IgD-negative memory B cell (primary cell): ENCODE measurements at regions not wholly inside any gene's neighbourhood (a gene's known extent, or its start where the extent isn't known, plus 50 kb on each side); places are given as distances from the start of the nearest gene placed in this dataset.

ENCODE experiments used
- H3K27ac Mint-ChIP-seq, 3 donors: one replicate each; pipeline ENCODE4 v1.8.0; 2020 to 2022; ENCODE audit warnings: mild to moderate bottlenecking in 3 of 3, mixed read lengths in 3 of 3, moderate library complexity in 1 of 3
- H3K27me3 Mint-ChIP-seq: one replicate; pipeline ENCODE4 v1.8.0; 2021; ENCODE audit warnings: mixed read lengths
- H3K36me3 Mint-ChIP-seq: one replicate; pipeline ENCODE4 v1.8.0; 2020; ENCODE audit warnings: mild to moderate bottlenecking, mixed read lengths
- H3K4me1 Mint-ChIP-seq, 3 donors: one replicate each; pipeline ENCODE4 v1.8.0; 2020 to 2022; ENCODE audit warnings: mixed read lengths in 3 of 3, mild to moderate bottlenecking in 1 of 3
- H3K4me3 Mint-ChIP-seq, 4 donors: one replicate each; pipeline ENCODE4 v1.8.0; 2020 to 2022; ENCODE audit warnings: mild to moderate bottlenecking in 4 of 4, mixed read lengths in 4 of 4, moderate library complexity in 3 of 4
- H3K9me3 Mint-ChIP-seq, 3 donors: one replicate each; pipeline ENCODE4 v1.8.0; 2020 to 2021; ENCODE audit warnings: mixed read lengths in 3 of 3, mild to moderate bottlenecking in 1 of 3

DNA sequence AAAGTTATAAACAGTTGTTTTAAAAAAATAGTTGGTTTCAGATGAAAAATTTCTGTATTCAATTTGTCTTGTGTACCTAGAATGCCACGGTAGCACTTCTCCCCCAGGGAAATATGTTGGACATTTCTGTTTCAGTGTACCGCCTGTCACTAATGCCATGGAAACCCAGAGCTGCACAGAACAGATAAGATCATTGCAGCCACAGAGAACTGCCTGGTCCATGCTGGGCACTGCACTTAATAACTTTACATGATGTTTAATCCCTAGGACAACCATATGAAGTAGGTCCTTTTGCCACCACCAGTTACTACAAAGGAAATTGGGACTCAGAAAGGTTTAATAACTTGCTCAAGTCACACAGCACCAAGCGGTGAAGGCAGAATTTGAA lies 253.4 kb upstream of the SRRM4 start:
- Mint-ChIP-seq H3K36me3 (no peaks in the 10 kb centered on the region), H3K4me1 (no peaks in the 10 kb centered on the region), H3K9me3 (peaks cover 2 to 6% (median 4%) of the 10 kb centered on the region in 3 donors), H3K4me3 (no peak overlapping the region), H3K27me3 (peaks cover 3% of the 10 kb centered on the region), H3K27ac (no peak overlapping the region)

GRCh38 chr12:118734266-118734665 lies 247.1 kb upstream of the SRRM4 start:
- Mint-ChIP-seq H3K27me3 (peaks cover 1% of the 10 kb centered on the region), H3K9me3 (peaks cover 0 to 7% (median 2%) of the 10 kb centered on the region in 3 donors), H3K27ac (no peak overlapping the region)

GRCh38 chr12:118737985-118738540 lies 243.3 kb upstream of the SRRM4 start:
- no peaks in the 10 kb centered on the region for H3K36me3 Mint-ChIP-seq
- no peak overlapping the region for H3K27ac Mint-ChIP-seq
- H3K4me1 Mint-ChIP-seq = no peaks in the 10 kb centered on the region
- H3K9me3 Mint-ChIP-seq = peaks cover 0 to 5% (median 0%) of the 10 kb centered on the region in 3 donors
- H3K27me3 Mint-ChIP-seq = no peaks in the 10 kb centered on the region
- no peak overlapping the region for H3K4me3 Mint-ChIP-seq

More at GRCh38 chr12:118734266-118734665, 247.1 kb upstream of the SRRM4 start:
- no peaks in the 10 kb centered on the region for H3K4me1 Mint-ChIP-seq
- H3K4me3 Mint-ChIP-seq = no peak overlapping the region
- H3K36me3 Mint-ChIP-seq = no peaks in the 10 kb centered on the region

DNA sequence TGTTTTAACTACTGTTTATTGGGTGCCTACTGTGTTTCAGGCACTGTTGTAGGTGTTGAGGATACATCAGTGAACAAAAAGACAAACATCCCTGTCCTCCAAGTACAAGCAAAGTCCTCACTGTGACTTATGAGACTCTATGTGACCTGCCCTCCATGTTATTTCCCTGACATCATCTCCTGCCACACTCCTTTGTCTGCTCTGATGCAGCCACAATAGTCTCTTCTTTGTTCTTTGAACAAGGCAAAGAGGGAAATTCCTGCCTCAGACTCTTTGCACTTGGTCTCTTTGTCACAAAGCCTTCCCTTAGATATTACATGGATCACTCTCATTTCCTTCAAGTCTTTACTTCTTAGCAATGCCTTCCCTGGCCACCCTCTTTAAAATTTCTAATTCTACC lies 240.1 kb upstream of the SRRM4 start:
- Mint-ChIP-seq H3K27ac (no peak overlapping the region), H3K27me3 (no peaks in the 10 kb centered on the region), H3K9me3 (peaks cover 0 to 5% (median 4%) of the 10 kb centered on the region in 3 donors), H3K4me1 (no peaks in the 10 kb centered on the region), H3K4me3 (no peak overlapping the region), H3K36me3 (no peaks in the 10 kb centered on the region)

GRCh38 chr12:118742431-118742830 lies 238.9 kb upstream of the SRRM4 start:
- Mint-ChIP-seq H3K27ac (no peak overlapping the region), H3K9me3 (peaks cover 0 to 5% (median 4%) of the 10 kb centered on the region in 3 donors), H3K4me3 (no peak overlapping the region), H3K36me3 (no peaks in the 10 kb centered on the region), H3K4me1 (no peaks in the 10 kb centered on the region), H3K27me3 (no peaks in the 10 kb centered on the region)

DNA sequence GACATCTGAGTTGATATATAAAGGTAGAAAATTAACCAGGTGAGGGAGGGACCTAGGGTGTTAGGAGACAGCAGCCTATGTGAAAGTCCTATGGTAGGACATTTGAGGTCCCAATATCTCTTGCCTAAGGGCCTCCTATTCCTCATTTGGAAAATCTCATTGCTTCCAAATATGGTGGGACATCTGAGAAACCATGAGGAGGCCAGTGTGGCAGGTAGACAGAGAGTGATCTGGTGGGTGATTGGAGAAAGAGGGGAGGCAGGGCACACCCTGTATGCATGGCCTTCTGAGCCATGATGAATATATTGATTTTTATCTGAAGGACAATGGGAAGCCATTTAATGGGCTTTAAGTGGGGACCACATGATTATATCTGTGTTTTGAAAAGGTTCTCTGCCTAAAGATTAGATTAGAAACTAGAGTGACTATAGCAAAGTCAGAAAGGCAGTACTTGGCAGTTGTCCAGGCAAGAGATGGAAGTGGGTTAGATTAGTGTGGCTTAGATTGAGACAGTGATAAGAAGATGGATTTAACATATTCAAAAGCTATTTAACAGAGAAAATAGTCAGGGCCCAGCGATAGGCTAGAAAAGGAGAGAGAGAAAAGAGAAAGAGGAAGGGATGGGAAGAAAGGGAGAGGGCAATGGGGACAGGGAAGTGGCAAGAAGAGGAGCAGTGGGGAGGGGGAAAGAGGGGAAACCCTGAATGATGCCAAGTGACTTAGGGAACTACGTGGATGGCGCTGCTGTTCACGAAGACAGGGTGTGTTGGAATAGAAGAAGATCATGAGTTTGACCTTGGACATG lies 237.2 kb upstream of the SRRM4 start:
- no peaks in the 10 kb centered on the region for H3K36me3 Mint-ChIP-seq
- H3K4me1 Mint-ChIP-seq = no peaks in the 10 kb centered on the region
- no peaks in the 10 kb centered on the region for H3K27me3 Mint-ChIP-seq
- no peak overlapping the region for H3K27ac Mint-ChIP-seq
- no peak overlapping the region for H3K4me3 Mint-ChIP-seq
- peaks cover 0 to 4% (median 0%) of the 10 kb centered on the region in 3 donors for H3K9me3 Mint-ChIP-seq

- H3K4me3 Mint-ChIP-seq = no peak overlapping the region
- no peaks in the 10 kb centered on the region for H3K36me3 Mint-ChIP-seq
- H3K27ac Mint-ChIP-seq = no peak overlapping the region
- no peaks in the 10 kb centered on the region for H3K4me1 Mint-ChIP-seq
- H3K27me3 Mint-ChIP-seq = peaks cover 1% of the 10 kb centered on the region
- peaks cover 0 to 9% (median 0%) of the 10 kb centered on the region in 3 donors for H3K9me3 Mint-ChIP-seq
Observed at GRCh38 chr12:118746176-118746575, 235.2 kb upstream of the SRRM4 start.

DNA sequence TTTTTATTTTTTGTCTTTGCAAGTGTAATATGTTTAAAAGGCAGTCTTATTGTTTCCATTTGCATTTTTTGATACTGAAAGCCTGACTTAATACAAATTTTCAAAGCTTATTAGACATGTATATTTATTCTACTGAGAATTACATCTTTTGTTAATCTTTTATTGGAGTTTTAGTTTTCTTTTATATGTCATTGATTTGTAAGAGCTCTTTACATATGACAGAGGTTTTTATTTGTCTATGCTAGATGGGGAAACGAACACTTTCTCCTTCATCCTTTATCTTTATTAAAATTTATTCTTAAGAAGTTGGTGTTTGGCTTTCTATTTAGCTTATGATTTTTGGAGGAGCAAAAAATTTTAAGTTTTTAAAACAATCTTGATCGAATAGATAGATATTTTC lies 234.4 kb upstream of the SRRM4 start:
- H3K27ac Mint-ChIP-seq = no peak overlapping the region
- no peaks in the 10 kb centered on the region for H3K36me3 Mint-ChIP-seq
- H3K27me3 Mint-ChIP-seq = peaks cover 1% of the 10 kb centered on the region
- peaks cover 0 to 17% (median 2%) of the 10 kb centered on the region in 3 donors for H3K9me3 Mint-ChIP-seq
- no peaks in the 10 kb centered on the region for H3K4me1 Mint-ChIP-seq
- no peak overlapping the region for H3K4me3 Mint-ChIP-seq

- Mint-ChIP-seq H3K4me1 (no peaks in the 10 kb centered on the region), H3K9me3 (peaks cover 0 to 20% (median 2%) of the 10 kb centered on the region in 3 donors), H3K27me3 (peaks cover 1% of the 10 kb centered on the region), H3K27ac (no peak overlapping the region), H3K4me3 (no peak overlapping the region), H3K36me3 (no peaks in the 10 kb centered on the region)
Observed at GRCh38 chr12:118747771-118748170, 233.6 kb upstream of the SRRM4 start.

- H3K4me3 Mint-ChIP-seq = no peak overlapping the region
- H3K9me3 Mint-ChIP-seq = peaks cover 0 to 20% (median 4%) of the 10 kb centered on the region in 3 donors
- no peaks in the 10 kb centered on the region for H3K36me3 Mint-ChIP-seq
- no peak overlapping the region for H3K27ac Mint-ChIP-seq
- no peaks in the 10 kb centered on the region for H3K4me1 Mint-ChIP-seq
- peaks cover 1% of the 10 kb centered on the region for H3K27me3 Mint-ChIP-seq
Observed at GRCh38 chr12:118748478-118749380, 232.6 kb upstream of the SRRM4 start.

DNA sequence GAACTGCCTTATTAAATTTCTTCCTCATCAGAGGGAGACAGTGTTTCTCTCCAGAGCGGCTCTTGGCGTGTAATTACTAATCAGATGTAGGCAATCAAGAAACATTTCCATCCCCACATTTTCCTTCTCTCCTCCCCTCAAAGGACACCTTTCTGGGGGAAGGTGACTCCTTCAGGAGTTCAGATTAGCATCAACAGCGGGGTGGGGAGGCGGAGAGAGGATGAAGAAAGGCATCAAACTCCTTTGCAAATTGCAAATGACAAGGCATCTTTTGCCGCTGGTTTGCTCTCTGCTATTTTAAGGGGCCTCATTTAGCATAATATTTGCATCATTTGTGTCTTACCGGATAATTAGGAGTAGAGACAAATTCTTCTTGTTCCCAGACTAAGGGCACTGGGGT lies 231.7 kb upstream of the SRRM4 start:
- peaks cover 0 to 19% (median 4%) of the 10 kb centered on the region in 3 donors for H3K9me3 Mint-ChIP-seq

DNA sequence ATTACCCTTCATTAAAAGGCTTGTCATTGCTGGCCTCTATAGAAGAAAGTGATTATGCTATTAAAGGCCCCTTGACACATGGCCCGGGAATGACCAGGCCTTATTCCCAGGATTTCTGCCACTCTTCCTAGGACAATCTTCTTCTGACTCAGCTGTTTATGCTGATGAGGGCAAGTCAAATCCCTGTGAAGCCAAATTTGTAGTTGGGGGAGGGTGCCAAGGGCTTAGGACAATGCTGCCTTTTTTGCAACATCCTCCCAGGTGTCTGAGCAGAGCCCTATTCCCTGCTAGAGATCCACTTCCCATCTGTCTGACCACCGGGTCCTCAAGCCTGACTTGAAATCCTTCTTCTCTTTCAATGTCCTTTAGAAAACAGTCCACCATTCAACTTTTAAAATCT lies 230.7 kb upstream of the SRRM4 start:
- Mint-ChIP-seq H3K36me3 (no peaks in the 10 kb centered on the region), H3K4me1 (no peaks in the 10 kb centered on the region), H3K9me3 (peaks cover 0 to 17% (median 6%) of the 10 kb centered on the region in 3 donors), H3K27me3 (peaks cover 1% of the 10 kb centered on the region), H3K27ac (no peak overlapping the region), H3K4me3 (no peak overlapping the region)

More for the DNA sequence above, 231.7 kb upstream of the SRRM4 start:
- no peak overlapping the region for H3K4me3 Mint-ChIP-seq
- peaks cover 1% of the 10 kb centered on the region for H3K27me3 Mint-ChIP-seq
- no peaks in the 10 kb centered on the region for H3K36me3 Mint-ChIP-seq
- H3K4me1 Mint-ChIP-seq = no peaks in the 10 kb centered on the region
- H3K27ac Mint-ChIP-seq = no peak overlapping the region

GRCh38 chr12:118751355-118751754 lies 230.0 kb upstream of the SRRM4 start:
- H3K4me1 Mint-ChIP-seq = no peaks in the 10 kb centered on the region
- peaks cover 1% of the 10 kb centered on the region for H3K27me3 Mint-ChIP-seq
- no peak overlapping the region for H3K27ac Mint-ChIP-seq
- H3K4me3 Mint-ChIP-seq = no peak overlapping the region
- H3K9me3 Mint-ChIP-seq = peaks cover 2 to 17% (median 6%) of the 10 kb centered on the region in 3 donors
- H3K36me3 Mint-ChIP-seq = no peaks in the 10 kb centered on the region

- H3K36me3 Mint-ChIP-seq = no peaks in the 10 kb centered on the region
- no peak overlapping the region for H3K4me3 Mint-ChIP-seq
- no peak overlapping the region for H3K27ac Mint-ChIP-seq
- peaks cover 0 to 8% (median 3%) of the 10 kb centered on the region in 3 donors for H3K9me3 Mint-ChIP-seq
- H3K4me1 Mint-ChIP-seq = no peaks in the 10 kb centered on the region
- no peaks in the 10 kb centered on the region for H3K27me3 Mint-ChIP-seq
Observed at GRCh38 chr12:118760623-118761022, 220.7 kb upstream of the SRRM4 start.

GRCh38 chr12:118763234-118763633 lies 218.1 kb upstream of the SRRM4 start:
- H3K4me1 Mint-ChIP-seq = no peaks in the 10 kb centered on the region
- H3K9me3 Mint-ChIP-seq = peaks cover 0 to 6% (median 0%) of the 10 kb centered on the region in 3 donors
- H3K27me3 Mint-ChIP-seq = no peaks in the 10 kb centered on the region
- H3K27ac Mint-ChIP-seq = no peak overlapping the region
- no peak overlapping the region for H3K4me3 Mint-ChIP-seq
- no peaks in the 10 kb centered on the region for H3K36me3 Mint-ChIP-seq
